ENCODE measurements at regions not wholly inside any gene's neighbourhood (a gene's known extent, or its start where the extent isn't known, plus 50 kb on each side); places are given as distances from the start of the nearest gene placed in this dataset.

GRCh38 chr2:223264541-223265193 lies 212.7 kb downstream of the KCNE4 start:
- Histone ChIP-seq H3K4me2 (no peak overlapping the region), H3K4me3 (IDR thresholded peaks at IDR 0.05; ENCODE audit: insufficient read depth, low read depth, low read length) (no peak overlapping the region), H3K9ac (no peak overlapping the region), H3K27me3 (ENCODE audit: insufficient read depth, low read depth) (no peaks in the 10 kb centered on the region), H4K20me1 (ENCODE audit: insufficient read depth) (no peaks in the 10 kb centered on the region), H3K79me2 (ENCODE audit: insufficient read depth, low read depth) (no peaks in the 10 kb centered on the region), H3K27ac (no peak overlapping the region), H3K36me3 (ENCODE audit: insufficient read depth) (no peaks in the 10 kb centered on the region), H3K4me1 (ENCODE audit: low read depth, poor library complexity, severe bottlenecking) (no peaks in the 10 kb centered on the region), H2AFZ (ENCODE audit: low read depth) (no peak overlapping the region)
- no peak for TF ChIP-seq CTCF (conservative IDR thresholded peaks at IDR 0.05; ENCODE audit: low read depth, low read length)

- no peaks in the 10 kb centered on the region for H3K27me3 ChIP-seq (ENCODE audit: insufficient read depth, low read depth)
- no peaks in the 10 kb centered on the region for H3K36me3 ChIP-seq (ENCODE audit: insufficient read depth)
- no peak overlapping the region for H3K4me2 ChIP-seq
- H2AFZ ChIP-seq (ENCODE audit: low read depth): no peak overlapping the region
- no peak for TF ChIP-seq CTCF (conservative IDR thresholded peaks at IDR 0.05; ENCODE audit: low read depth, low read length)
- no peaks in the 10 kb centered on the region for H3K79me2 ChIP-seq (ENCODE audit: insufficient read depth, low read depth)
- H3K4me1 ChIP-seq (ENCODE audit: low read depth, poor library complexity, severe bottlenecking): no peaks in the 10 kb centered on the region
- no peaks in the 10 kb centered on the region for H4K20me1 ChIP-seq (ENCODE audit: insufficient read depth)
- H3K9ac ChIP-seq: no peak overlapping the region
- no peak overlapping the region for H3K27ac ChIP-seq
- H3K4me3 ChIP-seq (IDR thresholded peaks at IDR 0.05; ENCODE audit: insufficient read depth, low read depth, low read length): no peak overlapping the region
Measured at GRCh38 chr2:223267160-223267951, 215.4 kb downstream of the KCNE4 start.

GRCh38 chr2:223269386-223269785 lies 217.4 kb downstream of the KCNE4 start:
- no peak overlapping the region for H3K4me2 ChIP-seq
- no peaks in the 10 kb centered on the region for H3K79me2 ChIP-seq (ENCODE audit: insufficient read depth, low read depth)
- TF ChIP-seq CTCF (conservative IDR thresholded peaks at IDR 0.05; ENCODE audit: low read depth, low read length): no peak
- no peak overlapping the region for H3K4me3 ChIP-seq (IDR thresholded peaks at IDR 0.05; ENCODE audit: insufficient read depth, low read depth, low read length)
- no peaks in the 10 kb centered on the region for H4K20me1 ChIP-seq (ENCODE audit: insufficient read depth)
- H3K36me3 ChIP-seq (ENCODE audit: insufficient read depth): no peaks in the 10 kb centered on the region
- H3K27ac ChIP-seq: no peak overlapping the region
- H3K4me1 ChIP-seq (ENCODE audit: low read depth, poor library complexity, severe bottlenecking): no peaks in the 10 kb centered on the region
- H2AFZ ChIP-seq (ENCODE audit: low read depth): no peak overlapping the region
- no peak overlapping the region for H3K9ac ChIP-seq
- no peaks in the 10 kb centered on the region for H3K27me3 ChIP-seq (ENCODE audit: insufficient read depth, low read depth)

- Histone ChIP-seq H3K27ac (no peak overlapping the region), H3K36me3 (ENCODE audit: insufficient read depth) (no peaks in the 10 kb centered on the region), H3K27me3 (ENCODE audit: insufficient read depth, low read depth) (no peaks in the 10 kb centered on the region), H3K4me3 (IDR thresholded peaks at IDR 0.05; ENCODE audit: insufficient read depth, low read depth, low read length) (no peak overlapping the region), H3K4me2 (no peak overlapping the region), H3K4me1 (ENCODE audit: low read depth, poor library complexity, severe bottlenecking) (no peaks in the 10 kb centered on the region), H4K20me1 (ENCODE audit: insufficient read depth) (no peaks in the 10 kb centered on the region), H3K9ac (no peak overlapping the region), H3K79me2 (ENCODE audit: insufficient read depth, low read depth) (no peaks in the 10 kb centered on the region), H2AFZ (ENCODE audit: low read depth) (no peak overlapping the region)
- no peak for TF ChIP-seq CTCF (conservative IDR thresholded peaks at IDR 0.05; ENCODE audit: low read depth, low read length)
Measured at GRCh38 chr2:223270548-223270947, 218.6 kb downstream of the KCNE4 start.

All from KMS-11 (cell line).